Transverse colon (tissue), 4 donors: ENCODE measurements at regions not wholly inside any gene's neighbourhood (a gene's known extent, or its start where the extent isn't known, plus 50 kb on each side); places are given as distances from the start of the nearest gene placed in this dataset.

Experiments
- POLR2A ChIP-seq: fragments of 450-650 bp; IDR thresholded peaks from one replicate; pipeline ENCODE4 v1.6.1; 2016; ENCODE audit warnings: antibody characterized with exemption, mild to moderate bottlenecking, moderate library complexity
- POLR2AphosphoS5 ChIP-seq, 3 donors: sonication (generic); formaldehyde crosslinking; IDR thresholded peaks; one replicate each; pipeline ENCODE4 v1.6.1; 2016; ENCODE audit warnings: antibody characterized with exemption in 3 of 3
- TF ChIP-seq, protein P1 (sequence below), 5 experiments: fragments of 200-600 bp in 3 of 5; fragments of 450-650 bp in 2 of 5; sonication (generic) in 3 of 5; IDR thresholded peaks; 1 replicate in 2 of 5; 2 replicates in 3 of 5; pipeline ENCODE4 v1.5.1; 2016 to 2017; ENCODE audit warnings: antibody characterized with exemption in 5 of 5, inconsistent platforms in 3 of 5, mild to moderate bottlenecking in 2 of 5, moderate library complexity in 1 of 5

DNA sequence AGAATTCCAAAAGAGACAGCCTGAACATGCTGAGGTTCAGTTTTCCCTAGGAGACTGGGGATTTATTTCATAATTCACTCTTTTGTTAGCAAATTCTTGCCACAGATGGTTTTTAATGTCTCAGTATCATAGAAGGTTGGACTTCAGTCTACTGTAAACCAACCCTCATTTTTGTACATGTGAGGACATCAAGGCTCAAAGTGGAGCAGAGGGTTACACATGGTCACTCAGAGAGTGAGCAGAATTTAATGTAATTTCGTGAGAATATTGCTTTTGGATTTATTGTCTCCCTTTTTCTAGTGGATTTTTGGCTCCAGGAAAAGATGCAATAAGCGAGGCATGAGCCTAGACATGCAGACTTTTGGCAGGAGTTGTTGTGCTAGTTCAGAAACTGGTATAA, 210.8 kb upstream of the JUN start:
- TF ChIP-seq, protein P1, sequence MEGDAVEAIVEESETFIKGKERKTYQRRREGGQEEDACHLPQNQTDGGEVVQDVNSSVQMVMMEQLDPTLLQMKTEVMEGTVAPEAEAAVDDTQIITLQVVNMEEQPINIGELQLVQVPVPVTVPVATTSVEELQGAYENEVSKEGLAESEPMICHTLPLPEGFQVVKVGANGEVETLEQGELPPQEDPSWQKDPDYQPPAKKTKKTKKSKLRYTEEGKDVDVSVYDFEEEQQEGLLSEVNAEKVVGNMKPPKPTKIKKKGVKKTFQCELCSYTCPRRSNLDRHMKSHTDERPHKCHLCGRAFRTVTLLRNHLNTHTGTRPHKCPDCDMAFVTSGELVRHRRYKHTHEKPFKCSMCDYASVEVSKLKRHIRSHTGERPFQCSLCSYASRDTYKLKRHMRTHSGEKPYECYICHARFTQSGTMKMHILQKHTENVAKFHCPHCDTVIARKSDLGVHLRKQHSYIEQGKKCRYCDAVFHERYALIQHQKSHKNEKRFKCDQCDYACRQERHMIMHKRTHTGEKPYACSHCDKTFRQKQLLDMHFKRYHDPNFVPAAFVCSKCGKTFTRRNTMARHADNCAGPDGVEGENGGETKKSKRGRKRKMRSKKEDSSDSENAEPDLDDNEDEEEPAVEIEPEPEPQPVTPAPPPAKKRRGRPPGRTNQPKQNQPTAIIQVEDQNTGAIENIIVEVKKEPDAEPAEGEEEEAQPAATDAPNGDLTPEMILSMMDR (IDR thresholded peaks at IDR 0.05): no peak
- TF ChIP-seq POLR2A (no peak), POLR2AphosphoS5 (IDR thresholded peaks at IDR 0.05) (no peak)
